NCI-H2171 (cell line): ENCODE measurements at regions not wholly inside any gene's neighbourhood (a gene's known extent, or its start where the extent isn't known, plus 50 kb on each side); places are given as distances from the start of the nearest gene placed in this dataset.

Experiments
- DNase-seq: peaks from one replicate; lab custom pipeline; 2025; lab: John Stamatoyannopoulos, UW

DNA sequence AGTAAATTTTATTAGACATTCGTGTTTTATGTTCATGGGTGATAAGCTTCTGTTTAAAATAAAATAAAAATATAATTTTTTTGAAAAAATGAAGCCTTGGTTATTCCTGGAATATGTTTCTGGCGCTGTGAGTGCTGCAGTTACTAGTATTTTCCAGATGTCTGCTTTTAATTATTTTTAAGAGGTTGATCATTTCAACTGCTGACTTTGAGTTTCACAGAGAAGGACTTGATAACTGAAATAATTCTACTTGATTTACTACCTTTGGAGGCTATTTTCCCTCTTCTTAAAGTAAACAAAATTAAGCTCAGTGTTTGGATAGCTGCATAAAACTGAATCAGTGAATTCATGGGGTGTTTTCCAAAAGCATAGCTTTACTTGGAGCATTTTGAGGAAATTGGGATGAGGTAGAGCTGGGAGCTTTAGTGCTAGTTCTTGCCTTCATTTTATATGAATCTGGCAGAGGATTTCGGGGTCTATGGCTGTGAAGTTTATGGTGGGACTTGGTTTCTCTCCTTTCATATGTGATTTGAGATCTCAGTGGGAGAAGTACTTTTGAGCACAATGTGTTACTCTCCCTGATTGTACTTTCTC is 666.5 kb downstream of the DCDC2C start:
- no peak for DNase-seq

- no peak for DNase-seq
These were observed 667.2 kb downstream of the DCDC2C start for GRCh38 chr2:4370422-4371090.

DNA sequence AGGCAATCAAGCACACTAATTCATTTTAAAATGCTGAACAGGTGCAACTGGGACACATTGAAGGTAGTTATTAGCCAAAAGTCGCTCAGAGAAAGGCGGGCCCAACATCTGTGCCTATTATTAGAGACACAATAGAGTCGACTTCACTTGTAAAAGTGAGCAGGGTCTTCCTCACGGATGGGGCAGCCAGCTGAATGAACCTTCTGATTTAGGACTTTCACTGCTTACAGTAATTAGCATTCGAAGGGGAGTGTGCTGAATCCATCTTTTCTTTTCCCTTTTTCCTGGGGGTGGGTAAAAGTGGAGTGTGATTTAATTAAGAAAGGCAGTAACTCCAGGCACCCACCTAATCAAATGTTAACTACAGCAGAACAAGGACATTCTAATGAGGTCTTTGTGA is 677.7 kb downstream of the DCDC2C start:
- no peak for DNase-seq

DNA sequence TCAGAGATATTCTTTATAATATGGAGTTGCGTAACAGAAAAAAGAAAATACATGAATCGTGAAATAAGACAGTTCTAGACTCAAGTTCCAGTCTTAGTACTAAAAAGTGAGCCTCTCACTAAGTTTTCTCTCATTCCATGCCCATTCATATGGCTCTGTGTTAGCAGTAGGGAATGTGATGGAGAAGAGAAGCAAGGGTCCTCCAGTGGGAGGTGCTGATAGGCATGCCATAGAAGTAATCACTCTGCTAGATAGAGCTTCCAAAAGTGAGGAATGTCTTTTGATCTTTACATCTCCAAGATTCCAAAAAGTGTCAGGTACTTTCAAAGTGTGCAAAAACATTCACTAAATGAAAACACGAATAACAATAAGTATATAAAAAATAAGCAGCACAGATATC is 678.4 kb downstream of the DCDC2C start:
- DNase-seq = no peak

- DNase-seq = no peak
These were observed 687.6 kb downstream of the DCDC2C start for GRCh38 chr2:4391013-4391412.

DNA sequence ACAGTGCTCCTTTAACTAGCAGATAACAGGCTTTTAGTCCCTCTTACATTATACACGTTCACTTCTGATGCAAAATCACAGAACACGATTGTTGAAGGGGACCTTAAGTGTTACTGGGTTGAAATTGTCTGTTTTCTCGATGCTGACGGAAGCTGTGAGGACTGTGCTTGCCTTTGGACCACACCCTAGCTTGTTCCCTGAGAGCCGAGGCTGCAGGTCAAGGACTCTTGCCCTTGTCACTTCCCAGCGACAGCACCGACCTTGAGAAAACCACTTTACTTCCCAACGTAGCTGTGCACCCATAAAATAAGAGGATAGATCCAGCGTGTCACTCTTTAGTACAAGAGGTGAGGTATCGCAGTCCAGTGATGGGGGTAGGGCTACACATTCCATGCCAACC is 701.0 kb downstream of the DCDC2C start:
- no peak for DNase-seq

DNA sequence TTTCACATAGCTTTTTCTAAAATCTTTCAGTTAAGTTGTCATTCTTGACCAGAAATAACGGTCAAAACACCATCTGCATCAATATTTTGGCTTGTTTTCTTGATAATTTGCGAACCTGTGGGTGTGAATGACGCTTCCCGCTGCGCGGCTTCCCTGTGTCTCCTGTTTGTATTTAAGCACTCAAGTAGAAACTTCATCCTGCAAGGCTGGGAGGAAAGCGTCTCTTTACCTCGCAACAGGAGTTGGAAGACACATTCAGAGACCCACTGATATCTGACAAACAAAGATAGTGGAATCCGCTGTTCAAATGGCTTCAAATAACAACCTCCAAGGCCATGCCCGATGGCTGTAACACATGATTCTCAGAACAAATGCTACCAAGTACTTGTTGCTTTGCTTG is 704.9 kb downstream of the DCDC2C start:
- no peak for DNase-seq

DNA sequence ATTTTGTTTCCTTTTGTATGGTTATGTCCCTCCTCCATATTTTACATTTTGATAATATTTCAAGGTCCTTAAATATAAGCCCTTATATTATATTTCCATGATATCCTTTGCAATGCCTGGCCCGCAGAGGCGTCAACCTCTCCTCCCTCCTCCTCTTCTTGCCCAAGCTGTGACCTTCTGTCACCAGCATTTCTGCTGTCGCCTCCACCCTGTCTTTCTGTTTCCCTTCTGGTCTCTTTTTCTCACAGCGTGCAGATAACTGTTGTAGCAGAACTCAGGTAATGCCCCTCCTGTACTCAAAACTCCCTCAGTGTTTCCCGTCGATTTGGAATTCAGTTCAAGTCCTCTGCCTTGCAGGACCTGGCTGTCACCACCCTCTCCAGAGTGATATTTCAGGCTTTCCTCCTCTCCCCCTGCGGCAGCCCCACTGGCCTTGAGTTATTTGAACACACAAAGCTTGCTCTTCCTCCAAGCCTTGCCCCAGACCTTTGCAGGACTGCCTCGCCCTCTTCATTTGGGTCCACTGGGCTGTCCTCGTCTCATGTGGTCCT is 709.3 kb downstream of the DCDC2C start:
- no peak for DNase-seq

DNA sequence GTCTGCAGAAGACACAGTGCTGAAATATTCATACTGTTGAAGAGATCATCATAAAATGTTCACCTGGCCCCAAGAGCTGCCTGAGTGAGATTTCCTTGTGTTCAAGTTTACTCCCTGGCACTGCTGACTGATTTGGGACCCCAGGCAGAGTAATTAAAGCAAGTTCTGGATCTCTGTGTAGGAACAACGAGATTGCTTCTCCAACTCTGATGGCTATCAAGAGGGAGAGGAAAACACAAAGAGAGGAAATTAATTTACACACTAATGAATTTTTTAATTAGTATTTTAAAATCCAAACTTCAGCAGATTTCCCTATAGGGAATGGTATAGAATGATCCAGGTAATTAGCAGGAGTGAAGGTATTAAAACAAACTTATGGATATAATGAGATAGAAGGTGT is 711.8 kb downstream of the DCDC2C start:
- no peak for DNase-seq

GRCh38 chr2:4415810-4416413 is 712.5 kb downstream of the DCDC2C start:
- DNase-seq = no peak

DNA sequence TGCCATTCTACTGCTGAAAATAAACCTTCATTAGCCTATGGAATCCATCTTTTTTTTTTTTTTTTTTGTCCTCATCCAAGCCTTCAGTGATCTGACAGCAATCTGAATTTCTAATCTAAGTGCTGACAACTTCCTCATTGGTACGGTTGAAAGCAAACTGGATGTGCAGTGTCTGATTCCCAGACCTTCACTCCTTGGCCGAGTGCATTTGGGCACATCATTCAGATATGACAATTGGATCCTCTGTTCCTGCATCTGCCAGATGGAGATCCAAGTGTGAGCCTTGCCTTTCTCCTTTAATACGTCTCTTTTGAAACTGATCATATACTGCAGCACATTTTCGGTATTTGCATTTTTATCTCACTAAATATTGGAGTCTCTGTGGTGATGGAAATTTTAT is 713.1 kb downstream of the DCDC2C start:
- DNase-seq = no peak

DNA sequence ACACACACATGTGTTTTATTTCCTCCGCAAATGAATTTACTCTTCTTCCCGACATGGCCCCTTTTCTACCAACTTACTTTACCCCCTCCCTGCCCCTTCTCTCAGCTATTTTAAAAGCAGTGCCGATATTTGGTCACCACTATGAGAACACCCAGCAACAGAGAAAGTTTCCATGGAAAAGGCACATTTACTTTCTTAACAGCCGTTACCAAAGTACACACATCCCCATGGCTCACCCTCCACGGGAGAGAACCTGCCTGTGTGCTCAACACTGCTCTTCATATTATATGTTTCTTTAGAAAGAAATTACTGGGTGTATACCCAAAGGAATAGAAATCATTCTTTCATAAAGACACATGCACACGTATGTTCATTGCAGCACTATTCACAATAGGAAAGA is 714.4 kb downstream of the DCDC2C start:
- DNase-seq = no peak

DNA sequence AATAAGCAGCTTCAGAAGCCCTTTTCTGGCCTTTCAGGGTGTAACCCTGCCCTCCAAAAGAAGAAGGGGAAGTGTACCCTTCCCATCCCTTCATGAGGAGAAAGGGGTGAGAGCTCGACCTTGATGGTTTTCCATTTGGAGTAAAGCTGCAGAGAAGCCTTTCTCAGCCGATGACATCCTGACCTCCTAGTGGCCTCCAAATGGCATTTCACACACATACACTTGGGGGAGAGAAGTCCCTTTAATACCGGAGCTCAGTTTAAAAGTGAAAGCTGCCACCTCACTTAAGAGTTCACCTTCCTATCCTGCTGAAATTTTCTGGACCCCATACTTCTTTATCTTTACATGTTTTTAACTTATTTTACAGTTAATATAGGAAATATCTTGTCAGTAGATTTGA is 716.7 kb downstream of the DCDC2C start:
- DNase-seq = no peak

DNA sequence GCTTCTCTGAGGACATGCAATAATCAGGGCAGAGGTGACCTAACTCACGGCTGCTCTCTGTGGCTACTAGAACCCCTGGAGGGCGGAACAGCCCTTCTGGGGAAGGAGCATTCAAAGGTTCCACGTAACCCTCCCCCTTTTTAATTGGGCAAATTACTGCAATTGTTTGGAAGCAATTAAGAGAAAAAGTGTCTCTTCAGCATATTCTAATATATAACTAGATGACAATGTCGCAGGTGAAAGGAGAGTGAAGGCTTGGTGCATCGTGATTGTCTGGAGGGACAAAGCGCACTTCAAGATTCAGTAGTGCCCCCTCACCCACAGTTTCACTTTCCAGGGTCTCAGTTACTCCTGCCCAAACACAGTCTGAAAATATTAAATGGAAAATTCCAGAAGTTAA is 720.8 kb downstream of the DCDC2C start:
- DNase-seq = no peak

DNA sequence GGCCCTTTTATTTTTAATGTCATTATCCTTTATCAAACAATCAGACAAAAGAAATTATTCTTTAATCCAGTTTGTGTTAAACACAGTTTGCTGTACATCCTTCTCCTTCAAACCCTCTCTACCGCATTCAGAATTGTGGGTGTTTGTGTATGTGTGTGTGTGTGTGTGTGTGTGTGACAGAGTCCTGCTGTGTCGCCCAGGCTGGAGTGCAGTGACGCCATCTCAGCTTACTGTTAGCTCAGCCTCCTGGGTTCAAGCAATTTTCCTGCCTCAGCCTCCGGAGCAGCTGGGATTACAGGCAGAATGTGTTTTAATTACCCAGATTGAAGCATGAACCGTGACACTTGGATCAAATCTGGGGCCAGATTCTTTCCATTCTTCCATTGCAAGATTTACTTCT is 723.7 kb downstream of the DCDC2C start:
- DNase-seq = no peak

DNA sequence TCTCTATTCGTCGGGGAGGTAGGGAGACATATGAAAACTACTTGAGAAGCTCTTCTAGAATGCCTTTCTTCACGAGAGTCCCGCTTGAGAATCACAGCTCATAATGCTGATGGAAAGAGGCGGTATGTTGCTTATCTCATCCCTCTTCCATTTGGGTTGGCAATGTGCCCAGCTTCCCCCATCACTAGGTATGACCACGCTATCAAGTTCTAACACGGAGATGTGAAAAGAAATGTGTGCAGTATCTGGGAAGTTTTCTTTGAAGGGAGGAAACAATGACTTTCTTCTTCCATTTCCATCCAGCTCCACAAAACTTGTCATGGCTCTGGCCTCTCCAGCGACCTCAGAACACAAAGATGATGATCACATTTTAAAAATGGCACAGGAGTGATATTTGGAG is 742.4 kb downstream of the DCDC2C start:
- peak; percentile 8 for DNase-seq

DNA sequence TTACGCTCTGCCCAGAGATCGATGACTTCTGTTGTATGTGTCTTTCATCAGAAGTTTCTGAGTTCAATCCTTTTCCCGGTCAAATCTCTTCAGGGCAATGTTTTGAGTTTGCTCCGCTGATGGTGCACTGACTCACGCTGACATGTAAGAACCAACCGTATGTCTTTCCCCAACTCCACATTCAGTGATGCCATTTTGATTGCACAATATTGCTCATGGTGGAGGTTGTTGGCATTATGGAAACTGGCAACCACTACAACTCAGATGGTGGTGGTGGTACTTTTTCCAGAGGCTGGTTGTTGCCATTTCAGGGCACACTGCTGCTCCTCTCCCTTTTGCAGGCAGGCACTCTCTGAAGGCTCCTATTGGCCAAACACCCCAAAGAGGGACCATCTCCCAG is 751.5 kb downstream of the DCDC2C start:
- no peak for DNase-seq

- DNase-seq = no peak
These were observed 752.2 kb downstream of the DCDC2C start for GRCh38 chr2:4455486-4456155.

DNA sequence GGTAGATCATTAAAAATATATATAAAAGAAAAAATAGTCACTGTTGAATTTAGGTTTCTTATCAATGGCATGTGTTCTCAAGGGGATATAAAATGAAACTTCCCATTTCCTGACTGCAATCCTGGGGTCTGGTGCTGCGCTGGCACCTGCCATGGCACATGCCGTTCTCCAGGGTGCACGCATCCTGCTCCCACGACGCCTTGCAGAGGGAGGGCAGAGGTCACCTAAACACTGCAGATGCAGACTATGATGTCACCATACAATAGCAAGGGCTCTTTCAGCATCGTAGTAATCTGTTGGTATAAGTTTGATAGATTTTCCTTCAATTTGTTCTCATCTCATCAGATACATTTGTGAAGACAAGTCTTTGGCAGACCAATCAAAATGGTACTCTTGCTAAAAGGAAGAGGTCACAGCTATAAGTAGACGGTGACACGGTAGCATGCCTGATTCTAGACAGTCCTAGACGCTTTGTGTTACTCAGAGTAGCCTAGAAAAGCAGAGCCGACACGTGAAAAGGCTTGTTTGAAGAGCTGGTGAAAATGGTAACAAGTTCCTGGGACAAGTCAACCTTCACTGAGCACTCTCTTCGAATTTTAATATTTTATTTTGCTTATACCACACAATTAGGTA is 761.4 kb downstream of the DCDC2C start:
- no peak for DNase-seq

DNA sequence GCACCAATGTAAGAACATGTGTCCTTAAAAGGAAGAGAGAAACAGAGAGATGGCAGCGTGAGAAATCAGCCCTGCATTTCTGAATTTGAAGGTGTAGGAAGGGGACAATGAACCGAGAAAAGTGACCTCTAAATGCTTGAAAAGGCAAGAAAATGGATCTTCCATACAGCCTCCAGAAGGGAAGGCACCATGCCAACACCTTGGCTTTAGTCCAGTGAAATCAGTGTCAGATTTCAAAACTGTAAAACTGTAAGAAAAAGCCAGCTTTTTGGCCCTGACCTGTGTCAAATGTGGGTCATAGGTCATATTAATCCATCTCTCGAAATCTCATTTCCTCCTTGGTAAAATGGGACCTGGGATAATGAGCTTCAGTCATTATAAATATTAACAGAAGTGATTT is 762.3 kb downstream of the DCDC2C start:
- peak; percentile 47 for DNase-seq

DNA sequence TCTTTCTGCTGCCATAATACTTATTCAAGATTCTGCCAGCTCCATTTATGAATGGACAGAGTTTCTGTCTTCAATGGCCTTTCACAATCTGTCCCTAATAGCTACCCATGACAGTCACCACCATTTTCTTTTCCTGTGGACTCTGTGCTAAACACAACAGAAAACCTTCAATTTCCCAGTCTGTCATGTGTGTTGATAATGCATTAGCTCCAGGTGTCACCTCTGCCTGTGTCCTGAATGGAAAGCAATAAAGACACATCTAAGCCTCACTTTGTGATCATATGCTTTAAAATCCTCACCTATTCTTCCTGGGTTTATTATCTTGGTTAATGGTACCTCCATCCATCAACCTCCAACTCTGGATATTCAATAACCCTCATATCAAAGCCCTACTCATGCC is 772.2 kb downstream of the DCDC2C start:
- no peak for DNase-seq

GRCh38 chr2:4483050-4483449 is 779.7 kb downstream of the DCDC2C start:
- DNase-seq = no peak

DNA sequence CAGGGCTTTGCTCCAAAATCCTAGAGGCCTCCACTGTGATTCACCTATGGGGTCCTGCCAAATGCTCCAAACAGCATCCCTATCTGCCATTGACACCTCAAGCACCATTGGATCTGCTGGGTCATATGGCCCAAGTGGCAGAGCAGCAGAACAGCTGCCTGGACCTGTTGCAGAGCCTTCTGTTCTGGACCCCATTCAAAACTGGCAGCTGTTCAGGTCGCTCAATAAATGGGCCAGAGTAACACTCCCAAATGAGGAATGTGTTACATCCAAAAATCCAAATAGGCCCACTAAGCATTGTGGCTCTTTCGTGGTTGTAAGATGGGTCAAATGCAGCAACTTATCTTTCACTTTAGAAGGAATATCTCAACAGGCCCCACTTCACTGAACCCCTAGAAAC is 783.6 kb downstream of the DCDC2C start:
- no peak for DNase-seq
